GM19467 (cell line): ENCODE measurements at regions not wholly inside any gene's neighbourhood (a gene's known extent, or its start where the extent isn't known, plus 50 kb on each side); places are given as distances from the start of the nearest gene placed in this dataset.

Experiments used
- ATAC-seq: cut with Tn5 transposase; IDR thresholded peaks from one replicate; pipeline ENCODE4 v1.9.1; 2021; ENCODE audit warnings: mild to moderate bottlenecking, moderate library complexity; ENCODE audit not compliant: unreplicated experiment

DNA sequence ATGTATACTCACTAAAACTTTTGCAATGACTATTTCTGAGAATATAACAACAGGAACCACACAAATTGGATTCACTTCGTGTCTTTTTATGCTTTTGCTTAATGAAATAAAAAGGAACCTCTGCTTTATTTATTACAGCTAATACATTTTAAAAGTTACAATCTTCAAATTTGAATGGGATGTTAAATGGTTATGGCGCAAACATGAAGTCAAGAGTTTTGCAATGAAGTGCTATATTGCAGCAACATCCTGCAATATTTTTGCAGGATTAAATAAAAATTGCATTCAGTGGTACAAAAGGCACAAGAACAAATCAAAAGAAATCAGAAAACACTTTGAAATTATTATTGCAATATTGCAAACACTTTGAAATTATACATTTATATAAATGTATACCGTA, 1519.0 kb upstream of the MIR17HG start:
- no peak for ATAC-seq

DNA sequence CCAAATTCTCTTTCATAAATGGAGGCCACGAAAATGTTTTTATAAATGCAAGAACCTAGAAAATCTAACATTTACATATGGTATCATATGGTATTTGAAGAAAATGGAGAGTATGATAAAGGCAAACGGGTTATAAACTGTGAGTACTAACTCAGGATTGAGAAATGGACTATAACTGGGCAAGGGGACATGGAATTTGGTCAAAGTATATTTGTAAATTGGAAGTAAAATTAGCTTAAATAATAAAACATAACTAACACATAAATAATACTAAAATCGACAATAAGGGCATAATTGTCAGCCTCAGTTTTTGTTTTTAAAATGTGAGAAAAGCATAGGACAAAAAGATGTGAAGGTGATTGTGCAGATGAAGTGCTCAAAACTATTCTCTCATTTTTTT, 1516.3 kb upstream of the MIR17HG start:
- no peak for ATAC-seq

DNA sequence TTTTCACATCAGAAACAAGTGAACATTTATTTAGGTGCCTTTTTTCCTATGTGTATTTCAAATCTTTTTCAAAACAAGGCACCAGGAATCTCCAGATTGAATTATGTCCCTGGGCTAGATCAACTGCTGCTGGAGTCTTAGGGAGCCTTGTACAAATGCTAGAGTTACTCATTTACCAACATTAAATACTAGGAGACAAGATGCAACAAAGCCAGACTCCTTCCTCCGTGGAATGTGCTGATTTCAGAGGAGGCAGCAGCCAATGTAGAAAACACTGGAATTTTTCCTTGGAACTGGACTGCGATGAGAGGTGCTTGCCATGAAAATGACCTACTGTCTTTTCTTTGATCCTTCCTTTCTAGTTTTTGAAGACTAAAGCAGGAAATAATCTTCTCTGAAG, 1514.7 kb upstream of the MIR17HG start:
- ATAC-seq = no peak

DNA sequence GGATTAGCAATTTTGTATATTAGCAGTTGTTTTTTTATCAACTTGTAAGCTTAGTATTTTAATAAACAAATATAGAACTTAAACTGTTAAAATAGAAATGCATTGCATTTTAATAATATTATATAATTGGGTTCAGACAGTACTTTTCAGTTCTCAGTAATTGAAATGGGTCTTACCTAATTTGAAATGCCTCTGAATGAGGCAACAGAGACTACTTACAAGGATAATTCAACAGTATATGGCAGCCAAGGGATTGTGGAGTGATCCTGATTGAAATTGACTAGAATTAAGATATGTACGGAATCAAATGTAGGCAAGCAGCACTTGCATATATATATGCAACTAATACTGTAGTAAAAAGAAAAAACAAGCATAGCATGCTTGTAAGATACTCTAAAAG, 1503.9 kb upstream of the MIR17HG start:
- no peak for ATAC-seq

DNA sequence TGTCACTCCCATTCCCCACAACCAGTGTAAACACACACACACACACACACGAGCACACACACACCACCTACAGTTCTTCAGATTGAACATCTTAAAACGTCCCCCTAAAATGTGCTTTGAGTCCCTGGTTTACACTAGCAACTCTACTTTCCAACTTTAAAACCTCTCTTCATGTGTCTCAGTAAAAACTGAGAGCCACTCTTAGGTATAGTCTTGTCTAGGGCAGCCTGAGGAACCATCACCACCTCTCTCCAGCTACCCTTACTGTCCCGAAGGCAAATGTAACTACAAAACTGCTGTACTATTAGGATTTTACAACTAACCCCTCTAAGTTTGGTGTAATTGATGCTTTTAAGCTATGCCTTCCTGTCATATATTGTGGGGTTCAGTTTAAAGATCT, 1501.6 kb upstream of the MIR17HG start:
- ATAC-seq = no peak

DNA sequence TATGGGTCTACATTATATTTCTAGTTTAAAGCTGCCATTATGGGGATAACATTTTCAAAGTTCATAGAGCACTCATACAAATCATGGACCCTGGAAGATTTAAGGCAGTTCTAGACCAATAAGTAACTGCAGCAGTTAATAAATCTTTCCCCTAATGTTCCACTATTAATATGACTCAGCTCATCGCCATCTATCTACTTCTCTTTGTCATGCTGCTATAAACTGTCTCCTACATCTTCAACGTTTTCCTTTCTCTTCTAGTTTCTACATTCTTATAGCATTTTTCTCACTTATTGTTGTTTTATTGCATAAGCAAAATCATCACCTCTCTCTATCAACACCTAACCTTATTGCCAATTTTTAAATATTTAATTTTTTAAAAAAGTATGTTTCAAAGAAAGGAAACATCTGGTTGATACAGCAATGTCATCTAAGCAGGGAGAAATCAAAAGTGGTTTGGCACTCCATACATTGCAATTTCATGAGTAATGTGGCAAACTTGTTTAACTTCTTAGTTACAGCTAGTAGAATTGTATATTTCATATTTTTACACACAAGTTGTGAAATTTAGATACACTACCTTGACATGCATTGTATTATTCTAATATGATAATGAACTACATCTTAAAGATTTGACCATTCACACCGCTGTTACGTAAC, 1500.4 kb upstream of the MIR17HG start:
- no peak for ATAC-seq

DNA sequence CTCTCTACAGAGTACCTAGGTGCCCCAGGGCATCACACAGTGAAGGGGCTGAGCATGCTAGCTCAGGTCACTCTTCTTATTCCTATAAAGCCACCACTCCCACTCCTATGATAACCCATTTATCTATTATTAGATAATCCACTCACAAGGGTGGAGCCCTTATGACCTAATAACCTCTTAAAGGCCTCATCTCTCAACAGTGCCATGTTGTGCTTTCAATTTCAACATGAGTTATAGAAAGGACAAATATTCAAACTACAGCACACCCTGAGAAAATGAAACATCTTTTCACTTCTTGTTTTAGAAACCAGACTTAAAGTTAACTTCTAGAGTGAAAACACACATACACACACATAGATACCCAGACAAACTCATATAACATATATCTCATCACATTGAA, 1494.9 kb upstream of the MIR17HG start:
- ATAC-seq = no peak

DNA sequence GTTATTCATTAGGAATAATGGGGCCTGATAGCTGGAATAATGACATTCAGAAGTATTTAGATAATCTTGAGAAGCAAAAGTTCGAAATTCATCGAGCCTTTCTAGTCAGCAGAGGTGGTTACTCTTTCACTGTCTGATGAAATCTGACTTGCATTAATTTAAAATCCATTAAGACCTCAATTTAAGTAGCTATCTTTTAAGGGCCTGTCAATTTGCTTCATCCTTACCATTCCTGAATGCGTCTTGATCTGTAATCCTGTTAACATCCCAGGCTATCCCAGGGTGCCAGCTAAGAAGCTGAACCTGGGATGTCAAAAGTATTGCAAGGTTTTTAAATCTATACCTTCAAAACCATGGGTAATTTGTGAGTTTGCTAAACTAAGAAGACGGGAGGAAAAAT, 1491.0 kb upstream of the MIR17HG start:
- no peak for ATAC-seq

DNA sequence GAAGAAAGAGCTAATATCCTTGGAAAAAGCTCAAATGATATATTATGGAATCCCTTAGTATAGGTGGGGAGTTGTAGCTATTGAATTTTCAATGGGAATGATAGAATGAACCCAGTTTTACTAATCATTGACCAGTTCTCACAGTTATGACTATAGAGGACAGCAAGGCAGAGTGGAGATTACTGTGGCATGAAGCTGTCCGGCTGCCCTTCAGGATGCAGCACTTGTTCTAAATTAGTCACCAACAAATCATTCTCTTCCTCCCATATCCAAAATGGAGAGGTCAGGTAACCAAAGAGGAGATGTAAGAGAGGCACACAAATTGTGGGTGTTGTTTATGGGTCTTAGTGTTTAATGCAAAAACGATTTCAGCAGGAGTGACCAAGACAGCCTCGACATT, 1490.0 kb upstream of the MIR17HG start:
- no peak for ATAC-seq

DNA sequence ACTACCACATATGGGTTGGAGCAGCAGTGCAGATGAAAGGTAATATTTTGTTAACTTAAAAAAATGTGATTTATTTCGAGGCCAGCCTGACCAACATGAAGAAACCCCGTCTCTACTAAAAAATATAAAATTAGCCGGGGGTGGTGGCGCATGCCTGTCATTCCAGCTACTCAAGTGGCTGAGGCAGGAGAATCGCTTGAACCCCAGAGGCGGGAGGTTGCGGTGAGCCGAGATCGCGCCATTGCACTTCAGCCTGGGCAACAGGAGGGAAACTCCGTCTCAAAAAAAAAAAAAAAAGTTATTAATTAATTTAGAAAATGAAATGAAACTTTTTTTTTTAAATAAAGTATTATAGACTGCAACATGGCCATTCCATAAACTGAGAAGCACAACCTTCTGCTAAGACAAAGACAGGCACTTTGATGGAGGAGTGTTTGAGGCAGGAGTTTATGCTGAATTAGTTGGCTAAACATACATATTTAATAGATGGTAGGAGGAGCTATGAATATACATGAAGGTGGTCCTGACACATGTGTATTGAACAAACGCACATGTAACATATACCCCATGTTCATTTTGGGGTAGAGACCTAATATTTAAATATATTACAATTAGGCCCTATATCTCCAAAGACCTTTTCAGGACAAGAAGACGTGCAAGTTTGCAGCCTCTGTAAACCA, 1485.3 kb upstream of the MIR17HG start:
- no peak for ATAC-seq

DNA sequence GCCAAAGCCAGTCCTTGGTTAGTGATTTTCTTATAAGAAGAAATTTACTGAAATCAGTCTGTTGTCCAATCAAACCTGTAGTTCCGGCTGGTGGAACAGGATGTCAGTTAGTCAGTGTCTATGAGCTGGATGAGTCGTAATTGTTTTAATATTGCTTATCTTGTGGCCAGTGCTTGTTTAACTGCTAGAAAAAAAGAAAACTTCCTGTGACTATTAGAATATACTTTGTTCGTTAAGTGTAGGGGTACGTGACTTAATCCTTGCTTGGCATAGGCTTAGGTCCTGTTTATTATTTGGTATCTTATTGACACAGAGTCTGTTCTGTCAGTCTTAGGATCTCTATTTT, 1484.8 kb upstream of the MIR17HG start:
- ATAC-seq = no peak

DNA sequence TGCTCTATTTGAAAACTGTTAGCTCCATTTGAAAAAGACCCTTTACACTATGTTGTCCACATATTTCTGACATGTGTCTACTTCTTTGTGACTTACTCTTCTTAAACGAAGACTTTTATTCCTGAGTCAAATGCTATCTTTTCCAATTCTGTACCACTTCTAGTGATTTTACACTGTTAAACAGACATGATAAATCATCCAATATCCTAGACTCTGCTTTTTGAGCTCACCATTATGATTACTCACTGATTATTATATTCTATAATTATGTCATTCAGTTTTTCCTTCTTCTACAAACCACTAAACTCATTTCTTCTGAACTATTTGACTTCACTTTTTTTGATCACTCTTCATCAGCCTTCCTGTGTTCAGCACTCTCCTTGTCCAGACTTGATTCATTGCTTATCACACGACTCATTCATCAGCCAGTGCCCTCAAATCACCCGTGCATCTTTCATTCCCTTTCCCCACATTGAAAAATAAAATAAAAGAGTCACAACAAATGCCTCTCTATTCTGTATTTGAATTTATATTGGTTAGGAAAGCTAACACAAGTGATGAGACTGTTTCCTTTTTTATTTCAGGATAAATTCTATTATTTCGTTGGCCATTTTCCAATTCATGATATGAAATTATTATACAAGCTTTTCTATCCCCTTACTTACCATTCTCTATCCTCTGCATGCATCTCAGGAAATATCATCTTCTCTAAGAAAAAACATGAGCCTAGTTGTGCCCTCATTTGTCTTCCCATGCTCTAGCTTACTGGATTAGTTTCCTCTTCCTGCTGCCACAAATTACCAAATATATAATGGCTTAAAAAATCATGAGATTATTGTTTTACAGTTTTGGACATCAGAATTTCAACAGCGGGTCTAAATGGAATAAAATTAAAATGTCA, 1482.1 kb upstream of the MIR17HG start:
- ATAC-seq = no peak

DNA sequence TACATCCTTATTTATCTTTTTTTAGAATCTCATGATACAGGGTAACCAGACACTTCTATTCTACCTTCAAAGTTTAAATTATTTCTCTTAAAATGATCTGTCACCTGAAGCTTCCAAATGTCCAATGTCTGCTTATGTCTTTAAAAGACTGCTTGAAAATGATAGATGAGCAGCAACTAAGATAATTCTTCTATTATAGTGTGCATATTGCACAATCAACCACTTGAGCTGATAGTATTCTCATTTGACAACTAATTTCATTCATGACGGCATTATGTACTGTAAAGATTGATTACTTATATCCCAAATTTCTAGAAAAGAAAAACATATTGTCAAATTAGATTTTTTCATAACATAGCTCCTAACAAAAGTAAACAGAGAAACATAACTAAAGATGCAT, 1478.2 kb upstream of the MIR17HG start:
- no peak for ATAC-seq

DNA sequence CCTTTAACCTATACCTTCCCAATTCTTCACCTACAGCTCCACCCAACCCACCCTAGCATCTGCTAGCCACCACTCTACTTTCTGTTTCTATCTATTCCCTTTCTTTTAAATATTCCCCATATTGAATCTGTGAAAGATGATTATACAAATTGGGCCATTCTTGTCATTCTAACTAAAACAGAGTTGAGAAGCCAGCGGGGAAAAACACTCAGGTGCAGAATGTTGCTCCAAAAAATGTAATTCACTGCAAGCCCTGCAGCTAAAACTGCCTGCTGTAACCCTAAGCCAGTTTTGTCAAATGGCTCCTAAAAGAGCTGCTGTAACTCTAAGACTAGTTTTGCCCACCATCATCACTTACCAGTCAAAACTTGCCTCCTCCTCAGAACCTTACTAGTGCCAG, 1468.6 kb upstream of the MIR17HG start:
- no peak for ATAC-seq

DNA sequence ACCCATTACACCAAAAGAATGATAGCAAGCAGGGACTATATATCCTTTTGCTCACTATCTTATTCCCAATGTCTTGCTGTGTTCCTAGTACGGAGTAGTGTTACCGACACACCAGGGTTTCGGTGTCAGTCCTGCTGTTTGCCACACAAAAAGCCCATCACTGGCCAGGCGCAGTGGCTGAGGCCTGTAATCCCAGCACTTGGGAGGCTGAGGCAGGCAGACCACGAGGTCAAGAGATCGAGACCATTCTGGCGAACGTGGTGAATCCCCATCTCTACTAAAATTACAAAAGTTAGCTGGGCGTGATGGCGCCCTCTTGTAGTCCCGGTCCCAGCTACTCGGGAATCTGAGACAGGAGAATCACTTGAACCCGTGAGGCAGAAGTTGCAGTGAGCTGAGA, 1467.3 kb upstream of the MIR17HG start:
- no peak for ATAC-seq

DNA sequence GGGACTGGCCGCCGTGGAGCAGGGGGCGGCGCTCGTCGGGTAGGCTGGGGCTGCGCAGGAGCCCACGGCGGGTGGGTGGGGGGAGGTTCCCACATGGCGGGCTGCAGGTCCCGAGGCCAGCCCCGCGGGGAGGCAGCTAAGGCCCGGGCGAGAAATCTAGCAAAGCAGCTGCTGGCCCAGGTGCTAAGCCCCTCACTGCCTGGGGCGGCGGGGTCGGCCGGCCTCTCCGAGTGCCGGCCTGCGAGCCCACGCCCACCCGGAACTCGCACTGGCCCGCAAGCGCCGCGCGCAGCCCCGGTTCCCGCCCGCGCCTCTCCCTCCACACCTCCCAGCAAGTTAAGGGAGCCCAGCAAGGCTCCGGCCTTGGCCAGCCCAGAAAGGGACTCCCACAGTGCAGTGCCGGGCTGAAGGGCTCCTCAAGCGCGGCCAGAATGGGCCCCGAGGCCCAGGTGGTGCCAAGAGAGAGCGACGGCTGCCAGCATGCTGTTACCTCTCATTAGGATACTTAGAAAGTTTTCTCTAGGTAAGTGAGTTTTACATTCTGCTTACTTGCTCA, 1463.5 kb upstream of the MIR17HG start:
- no peak for ATAC-seq

DNA sequence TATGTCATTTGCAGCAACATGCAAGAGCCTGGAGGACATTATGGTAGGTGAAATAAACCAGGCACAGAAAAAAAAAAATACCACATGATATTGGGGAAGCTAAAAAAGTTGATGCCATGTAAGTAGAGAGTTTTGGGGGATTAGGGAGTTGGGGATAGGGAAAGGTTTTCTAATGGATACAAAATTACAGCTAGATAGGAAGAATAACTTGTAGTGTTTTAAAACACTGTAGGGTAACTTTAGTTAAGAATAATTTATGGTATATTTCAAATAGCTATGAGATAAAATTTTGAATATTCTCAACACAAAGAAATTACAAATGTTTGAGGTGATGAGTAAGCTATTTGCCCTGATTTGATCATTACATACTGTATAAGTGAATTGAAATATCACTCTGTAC, 1456.7 kb upstream of the MIR17HG start:
- ATAC-seq = no peak

DNA sequence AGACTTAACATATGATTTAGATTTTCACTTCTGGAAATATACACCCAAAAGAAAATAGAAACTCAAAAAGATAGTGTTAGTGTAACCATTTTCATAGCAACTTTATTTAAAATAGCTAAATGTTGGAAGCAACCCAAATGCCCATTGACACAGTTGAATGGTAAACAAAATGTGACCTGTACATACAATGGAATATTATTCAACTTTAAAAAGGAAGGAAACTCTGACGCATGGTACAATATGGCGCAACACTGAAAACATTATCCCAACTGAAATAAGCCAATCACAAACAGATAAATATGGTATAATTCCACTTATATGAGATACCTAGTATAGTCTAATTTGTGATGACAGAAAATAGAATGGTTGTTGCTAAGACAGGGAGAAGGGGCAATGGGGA, 1456.1 kb upstream of the MIR17HG start:
- ATAC-seq = no peak

DNA sequence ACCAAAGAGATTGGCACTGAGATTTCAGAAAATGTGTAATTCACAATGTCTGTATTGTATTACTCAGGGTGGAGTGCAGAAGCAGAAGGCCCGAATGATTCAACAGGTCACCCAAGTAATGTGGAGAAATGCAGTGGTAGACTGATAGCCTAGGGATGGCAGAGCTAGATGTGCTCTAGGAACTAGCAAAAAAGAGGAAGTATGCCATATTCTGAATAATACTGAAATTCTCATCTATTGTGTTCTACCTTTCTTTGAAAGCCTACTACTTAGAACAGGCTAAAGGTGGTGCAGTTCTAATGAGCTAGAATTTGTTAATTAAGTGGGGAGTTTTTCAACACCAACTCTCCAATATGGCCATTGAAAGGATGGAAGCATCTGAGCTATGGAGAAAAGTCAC, 1449.8 kb upstream of the MIR17HG start:
- no peak for ATAC-seq

DNA sequence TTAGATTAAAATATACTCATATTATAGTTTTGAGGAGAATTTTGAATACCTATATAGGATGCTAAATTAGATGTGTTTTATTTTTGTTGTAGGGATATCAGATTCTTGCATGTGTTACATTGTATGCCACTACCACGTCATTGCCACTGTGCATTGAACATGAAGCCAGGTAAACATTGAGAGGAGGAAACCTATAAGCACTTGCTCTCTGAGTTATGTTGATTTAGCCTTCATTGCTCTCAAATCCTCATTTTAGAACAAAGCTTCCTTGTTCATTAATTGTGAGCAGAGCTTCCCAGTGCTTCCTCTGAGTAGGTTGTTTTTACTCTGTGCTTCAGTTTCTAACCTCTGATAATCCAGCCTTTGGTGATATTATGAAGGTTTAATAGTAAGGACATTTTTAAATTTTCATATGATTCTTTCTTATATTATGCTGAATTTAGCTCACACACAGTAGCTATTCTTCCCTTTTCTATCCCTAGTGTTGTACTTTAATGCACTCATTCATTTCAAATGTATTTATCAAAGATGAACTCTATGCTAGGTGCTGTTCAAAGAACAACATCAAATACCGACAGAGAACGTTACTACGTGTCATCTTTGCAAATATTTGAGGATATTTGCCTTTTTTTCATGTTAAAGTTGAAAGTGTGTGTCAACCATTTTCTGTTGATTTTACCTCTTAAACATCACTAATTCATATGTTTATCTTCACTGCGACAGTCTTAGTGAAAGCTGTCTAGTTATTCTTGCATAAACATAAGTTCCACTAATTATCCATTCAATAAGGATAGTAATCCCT, 1448.0 kb upstream of the MIR17HG start:
- no peak for ATAC-seq
